ENCODE measurements at regions not wholly inside any gene's neighbourhood (a gene's known extent, or its start where the extent isn't known, plus 50 kb on each side); places are given as distances from the start of the nearest gene placed in this dataset.

GRCh38 chr10:84822931-84823630, 494.7 kb downstream of the CCSER2 start:
- intact Hi-C loops (cut with DNase I) = no loop called here
- DNase-seq (ENCODE audit: missing footprints) (no peak), ATAC-seq (no peak)

GRCh38 chr10:84824525-84824924, 496.1 kb downstream of the CCSER2 start:
- ATAC-seq (no peak), DNase-seq (ENCODE audit: missing footprints) (no peak)
- intact Hi-C loops (cut with DNase I) = no loop called here

- DNase-seq (ENCODE audit: missing footprints) (no peak), ATAC-seq (peak; percentile 78)
- intact Hi-C loops (cut with DNase I) = no loop called here
These were observed 496.9 kb downstream of the CCSER2 start for GRCh38 chr10:84825330-84825729.

- intact Hi-C loops (cut with DNase I) = no loop called here
- no peak for ATAC-seq
- no peak for DNase-seq (ENCODE audit: missing footprints)
These were observed 498.3 kb downstream of the CCSER2 start for GRCh38 chr10:84826704-84827103.

GRCh38 chr10:84829131-84829530, 500.7 kb downstream of the CCSER2 start:
- ATAC-seq (no peak), DNase-seq (ENCODE audit: missing footprints) (no peak)
- intact Hi-C loops (cut with DNase I) = no loop called here

- ATAC-seq (peak; percentile 93), DNase-seq (ENCODE audit: missing footprints) (no peak)
- intact Hi-C loops (cut with DNase I) = no loop called here
These were observed 508.8 kb downstream of the CCSER2 start for GRCh38 chr10:84837041-84837812.

- ATAC-seq (peak; percentile 88), DNase-seq (ENCODE audit: missing footprints) (peak; percentile 71)
- intact Hi-C loops (cut with DNase I) = no loop called here
These were observed 509.5 kb downstream of the CCSER2 start for GRCh38 chr10:84837877-84838276.

- intact Hi-C loops (cut with DNase I) = no loop called here
- no peak for ATAC-seq
- no peak for DNase-seq (ENCODE audit: missing footprints)
These were observed 510.5 kb downstream of the CCSER2 start for GRCh38 chr10:84838851-84839250.

GRCh38 chr10:84842593-84842992, 514.2 kb downstream of the CCSER2 start:
- ATAC-seq (no peak), DNase-seq (ENCODE audit: missing footprints) (no peak)
- intact Hi-C loops (cut with DNase I) = no loop called here

GRCh38 chr10:84844461-84844860, 516.1 kb downstream of the CCSER2 start:
- no peak for ATAC-seq
- no peak for DNase-seq (ENCODE audit: missing footprints)
- intact Hi-C loops (cut with DNase I) = no loop called here

GRCh38 chr10:84845628-84846261, 517.4 kb downstream of the CCSER2 start:
- ATAC-seq (no peak), DNase-seq (ENCODE audit: missing footprints) (no peak)
- intact Hi-C loops (cut with DNase I) = loop anchor here (2.0 to 5.0 kb wide), 2 partner anchors 63 to 662 kb away; no protein-coding TSS in a partner anchor

- ATAC-seq (no peak), DNase-seq (ENCODE audit: missing footprints) (no peak)
- intact Hi-C loops (cut with DNase I) = loop anchor here (2.0 to 5.0 kb wide), 2 partner anchors 64 to 661 kb away; no protein-coding TSS in a partner anchor
These were observed 518.4 kb downstream of the CCSER2 start for GRCh38 chr10:84846658-84847316.

GRCh38 chr10:84848967-84849366, 520.6 kb downstream of the CCSER2 start:
- DNase-seq (ENCODE audit: missing footprints) (no peak), ATAC-seq (no peak)
- intact Hi-C loops (cut with DNase I) = loop anchor here (5.0 kb wide), 1 partner anchor 658 kb away; no protein-coding TSS in a partner anchor

- no peak for ATAC-seq
- intact Hi-C loops (cut with DNase I) = no loop called here
- no peak for DNase-seq (ENCODE audit: missing footprints)
These were observed 522.4 kb downstream of the CCSER2 start for GRCh38 chr10:84850826-84851225.

- intact Hi-C loops (cut with DNase I) = no loop called here
- DNase-seq (ENCODE audit: missing footprints) (no peak), ATAC-seq (no peak)
These were observed 526.0 kb downstream of the CCSER2 start for GRCh38 chr10:84854439-84854838.

- no peak for ATAC-seq
- DNase-seq (ENCODE audit: missing footprints) = no peak
- intact Hi-C loops (cut with DNase I) = no loop called here
These were observed 532.5 kb downstream of the CCSER2 start for GRCh38 chr10:84860855-84861254.

GRCh38 chr10:84862551-84862950, 534.2 kb downstream of the CCSER2 start:
- DNase-seq (ENCODE audit: missing footprints) (no peak), ATAC-seq (no peak)
- intact Hi-C loops (cut with DNase I) = no loop called here

GRCh38 chr10:84863675-84864074, 535.3 kb downstream of the CCSER2 start:
- intact Hi-C loops (cut with DNase I) = no loop called here
- ATAC-seq = no peak
- no peak for DNase-seq (ENCODE audit: missing footprints)
